ENCODE measurements at regions not wholly inside any gene's neighbourhood (a gene's known extent, or its start where the extent isn't known, plus 50 kb on each side); places are given as distances from the start of the nearest gene placed in this dataset.
"Not testable (repeated sequence)": the region's sequence is repeated elsewhere in the genome, so short reads cannot be mapped to it uniquely, and the experiment has no call there.

- Histone ChIP-seq H3K9ac (ENCODE audit: insufficient read depth in 1 of 2, low read depth in 2 of 2, low read length in 2 of 2) (no peak overlapping the region), H3K9me1 (ENCODE audit: control insufficient read depth, insufficient read depth, low read length) (no peaks in the 10 kb centered on the region), H3K4me1 (replicated peaks in 1 of 2; ENCODE audit: control insufficient read depth in 2 of 2, insufficient read depth in 2 of 2, low read length in 2 of 2) (no peaks in the 10 kb centered on the region), H3K79me2 (ENCODE audit: control insufficient read depth, insufficient read depth, low read length) (no peaks in the 10 kb centered on the region), H3K4me2 (ENCODE audit: insufficient read depth, low read length) (no peak overlapping the region), H3K27ac (ENCODE audit: extremely low read depth, low read depth, low read length) (no peak overlapping the region), H3K9me3 (replicated peaks; ENCODE audit: control insufficient read depth, insufficient read depth, low read depth, low read length) (0 out of 2 replicates have a peak, but pooled peaks cover 3% of the 10 kb centered on the region), H3K4me3 (no peak overlapping the region), H4K20me1 (replicated peaks; ENCODE audit: control insufficient read depth, insufficient read depth, low read length) (no peaks in the 10 kb centered on the region), H3K27me3 (ENCODE audit: control insufficient read depth in 2 of 2, insufficient read depth in 2 of 2, low read length in 2 of 2) (no peaks in the 10 kb centered on the region), H3K36me3 (ENCODE audit: control insufficient read depth, insufficient read depth, low read length) (no peaks in the 10 kb centered on the region), H2AFZ (ENCODE audit: low read depth, low read length) (no peak overlapping the region)
- ChIA-PET CTCF (ENCODE audit: low intra/inter-chr PET ratio) (no interaction called here), POLR2A (no interaction called here)
- intact Hi-C loops (cut with micrococcal nuclease) (no loop called here), in situ Hi-C loops (cut with MboI) (no loop called here)
- no peak for FAIRE-seq
- TF ChIP-seq ARHGAP35 (IDR thresholded peaks at IDR 0.05; ENCODE audit: partially characterized antibody), result no peak
- no peak for TF ChIP-seq NFE2L1 (tag; IDR thresholded peaks at IDR 0.05; ENCODE audit: borderline replicate concordance, low read depth)
- no peak for TF ChIP-seq ETV1 (tag; conservative IDR thresholded peaks at IDR 0.05; ENCODE audit: low read depth)
- TF ChIP-seq FOXK2 (conservative IDR thresholded peaks at IDR 0.05 in 1 of 2, IDR thresholded peaks at IDR 0.05 in 1 of 2; ENCODE audit: low read depth in 2 of 2), result no peak
- no peak for TF ChIP-seq SRSF7 (optimal IDR thresholded peaks at IDR 0.05; ENCODE audit: low read depth, low read length)
- TF ChIP-seq GATA2 (CRISPR knock-in tag; IDR thresholded peaks at IDR 0.05), result no peak
- no peak for TF ChIP-seq PHF20 (IDR thresholded peaks at IDR 0.05; ENCODE audit: partially characterized antibody)
- TF ChIP-seq HOMEZ (CRISPR knock-in tag; IDR thresholded peaks at IDR 0.05), result no peak
- TF ChIP-seq NFATC3 (IDR thresholded peaks at IDR 0.05), result no peak
- TF ChIP-seq ZNF699 (CRISPR knock-in tag; IDR thresholded peaks at IDR 0.05; ENCODE audit: insufficient replicate concordance), result no peak
- TF ChIP-seq ZBTB8A (IDR thresholded peaks at IDR 0.05; ENCODE audit: partially characterized antibody), result no peak
- TF ChIP-seq RBBP5 (IDR thresholded peaks at IDR 0.05; ENCODE audit: borderline replicate concordance, insufficient read depth, low read length, poor library complexity, severe bottlenecking), result no peak
- no peak for TF ChIP-seq SRSF1 (IDR thresholded peaks at IDR 0.05; ENCODE audit: low read depth, low read length)
- BruUV-seq (replicated peaks), result no TSS peak
- DNase-seq (ENCODE audit: extremely low read depth in 1 of 4, low spot score in 3 of 4), result no peak
- WGBS (ENCODE audit: insufficient coverage, low coverage, missing lambda C conversion rate), result 0% methylated on average over 2 of the region's 2 CpGs
- no peak for ATAC-seq
These were observed 253.8 kb upstream of the CNTN5 start for GRCh38 chr11:98766903-98767302.

GRCh38 chr11:98770046-98770445 is 250.7 kb upstream of the CNTN5 start:
- BruUV-seq (replicated peaks); FAIRE-seq; CTCF ChIA-PET (ENCODE audit: low intra/inter-chr PET ratio); H3K9ac ChIP-seq (ENCODE audit: insufficient read depth in 1 of 2, low read depth in 2 of 2, low read length in 2 of 2); H3K4me1 ChIP-seq (replicated peaks in 1 of 2; ENCODE audit: control insufficient read depth in 2 of 2, insufficient read depth in 2 of 2, low read length in 2 of 2); H3K27me3 ChIP-seq (ENCODE audit: control insufficient read depth in 2 of 2, insufficient read depth in 2 of 2, low read length in 2 of 2); H3K79me2 ChIP-seq (ENCODE audit: control insufficient read depth, insufficient read depth, low read length); H3K36me3 ChIP-seq (ENCODE audit: control insufficient read depth, insufficient read depth, low read length); POLR2A ChIA-PET; H4K20me1 ChIP-seq (replicated peaks; ENCODE audit: control insufficient read depth, insufficient read depth, low read length); DNase-seq (ENCODE audit: extremely low read depth in 1 of 4, low spot score in 3 of 4); in situ Hi-C loops (cut with MboI); H3K27ac ChIP-seq (ENCODE audit: extremely low read depth, low read depth, low read length); H3K9me1 ChIP-seq (ENCODE audit: control insufficient read depth, insufficient read depth, low read length); intact Hi-C loops (cut with micrococcal nuclease); H3K9me3 ChIP-seq (replicated peaks; ENCODE audit: control insufficient read depth, insufficient read depth, low read depth, low read length); H2AFZ ChIP-seq (ENCODE audit: low read depth, low read length); H3K4me3 ChIP-seq; ATAC-seq; H3K4me2 ChIP-seq (ENCODE audit: insufficient read depth, low read length): not testable (repeated sequence)
- WGBS (ENCODE audit: insufficient coverage, low coverage, missing lambda C conversion rate), result 0% methylated on average over 3 of the region's 29 CpGs

Data from K562 (cell line).